ENCODE measurements at regions not wholly inside any gene's neighbourhood (a gene's known extent, or its start where the extent isn't known, plus 50 kb on each side); places are given as distances from the start of the nearest gene placed in this dataset.

DNA sequence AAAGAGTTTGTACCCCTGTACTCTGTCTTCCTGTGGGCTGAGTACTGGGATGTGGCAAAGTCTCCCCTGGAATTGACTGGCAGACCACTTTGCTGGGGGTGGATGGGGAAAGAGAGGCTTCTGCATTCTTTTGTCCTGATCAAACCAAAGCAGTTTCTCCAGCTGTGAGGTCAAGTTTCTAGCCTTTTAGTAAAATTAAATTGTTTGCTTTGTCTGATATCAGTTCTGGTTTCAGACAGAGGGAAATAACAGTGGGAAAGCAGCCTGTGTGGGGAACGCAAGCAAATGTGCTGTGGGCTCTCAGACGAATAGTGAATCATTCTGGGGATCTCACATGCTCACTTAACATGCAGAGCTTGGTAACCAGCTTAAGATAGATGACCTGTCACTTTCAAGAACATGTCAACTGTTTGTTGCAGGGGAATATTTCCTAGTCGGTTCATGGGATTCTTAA, 151.6 kb downstream of the FAT3 start:
- H3K4me1 Mint-ChIP-seq: no peaks in the 10 kb centered on the region
- H3K27ac Mint-ChIP-seq: no peak overlapping the region
- H3K27me3 Mint-ChIP-seq: peaks cover 0 to 3% (median 0%) of the 10 kb centered on the region in 5 donors
- H3K9me3 Mint-ChIP-seq: no peaks in the 10 kb centered on the region
- ATAC-seq (no peak), DNase-seq (no peak)
- POLR2A ChIA-PET: no interaction called here
- H3K4me3 Mint-ChIP-seq: no peak overlapping the region
- no peaks in the 10 kb centered on the region for H3K36me3 Mint-ChIP-seq

DNA sequence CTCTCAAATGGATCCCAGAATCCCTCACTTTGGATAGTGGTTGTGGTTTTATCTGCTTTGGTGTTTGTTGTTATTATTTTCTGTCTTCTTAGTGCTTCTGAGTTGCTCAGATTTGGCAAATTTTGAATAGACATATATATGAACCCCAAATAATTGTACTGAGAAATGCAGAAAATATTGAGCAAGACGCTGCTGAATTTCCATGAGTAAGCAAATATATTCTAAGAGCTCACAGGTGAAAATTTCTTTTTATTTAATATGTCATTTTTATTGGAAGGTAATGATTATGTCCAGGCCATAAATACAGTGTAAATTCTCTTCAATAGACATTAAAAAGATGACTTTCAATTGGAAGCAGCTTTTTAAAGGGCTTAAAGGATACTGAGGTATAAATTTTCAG, 152.1 kb downstream of the FAT3 start:
- ATAC-seq (no peak), DNase-seq (no peak)
- POLR2A ChIA-PET: no interaction called here
- Mint-ChIP-seq H3K36me3 (no peaks in the 10 kb centered on the region), H3K9me3 (no peaks in the 10 kb centered on the region), H3K27ac (no peak overlapping the region), H3K4me1 (no peaks in the 10 kb centered on the region), H3K4me3 (no peak overlapping the region), H3K27me3 (peaks cover 0 to 3% (median 0%) of the 10 kb centered on the region in 5 donors)

GRCh38 chr11:92380882-92381281, 156.3 kb downstream of the FAT3 start:
- POLR2A ChIA-PET: no interaction called here
- Mint-ChIP-seq H3K27ac (no peak overlapping the region), H3K9me3 (no peaks in the 10 kb centered on the region), H3K4me1 (no peaks in the 10 kb centered on the region), H3K27me3 (peaks cover 0 to 3% (median 0%) of the 10 kb centered on the region in 5 donors), H3K36me3 (no peaks in the 10 kb centered on the region), H3K4me3 (no peak overlapping the region)
- DNase-seq: no peak
- ATAC-seq: no peak

DNA sequence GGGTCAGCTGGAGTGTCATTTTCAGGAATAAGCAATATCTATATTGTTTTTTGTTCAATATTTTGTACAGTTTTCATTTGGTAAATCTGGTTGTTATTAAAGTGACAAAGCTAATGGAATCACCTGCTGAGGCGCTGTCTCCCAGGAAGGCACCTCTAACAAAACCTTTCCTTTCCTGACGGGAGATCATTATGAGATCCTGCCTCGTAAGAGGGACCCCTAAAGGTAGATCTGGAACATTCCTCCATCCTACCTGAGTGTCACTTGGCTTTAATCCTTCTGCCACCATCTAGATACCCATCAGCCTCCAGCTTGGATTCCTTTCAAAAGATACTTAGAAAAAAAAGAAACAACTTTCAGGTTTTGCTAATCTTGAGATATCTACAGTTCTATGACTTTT, 157.7 kb downstream of the FAT3 start:
- ATAC-seq: no peak
- Mint-ChIP-seq H3K4me3 (no peak overlapping the region), H3K9me3 (no peaks in the 10 kb centered on the region), H3K36me3 (no peaks in the 10 kb centered on the region), H3K27ac (no peak overlapping the region), H3K4me1 (peaks cover 0 to 3% (median 0%) of the 10 kb centered on the region in 4 donors), H3K27me3 (peaks cover 0 to 6% (median 3%) of the 10 kb centered on the region in 5 donors)
- no peak for DNase-seq
- POLR2A ChIA-PET: no interaction called here

- DNase-seq (no peak), ATAC-seq (no peak)
- POLR2A ChIA-PET: no interaction called here
- Mint-ChIP-seq H3K4me3 (no peak overlapping the region), H3K27ac (no peak overlapping the region), H3K9me3 (no peaks in the 10 kb centered on the region), H3K36me3 (no peaks in the 10 kb centered on the region), H3K4me1 (peaks cover 0 to 3% (median 0%) of the 10 kb centered on the region in 4 donors), H3K27me3 (peaks cover 0 to 6% (median 3%) of the 10 kb centered on the region in 5 donors)
Observed at GRCh38 chr11:92383430-92383829, 158.8 kb downstream of the FAT3 start.

GRCh38 chr11:92384358-92384757, 159.7 kb downstream of the FAT3 start:
- no peaks in the 10 kb centered on the region for H3K9me3 Mint-ChIP-seq
- no peaks in the 10 kb centered on the region for H3K36me3 Mint-ChIP-seq
- DNase-seq: no peak
- no peak for ATAC-seq
- H3K27ac Mint-ChIP-seq: no peak overlapping the region
- H3K4me1 Mint-ChIP-seq: peaks cover 0 to 3% (median 0%) of the 10 kb centered on the region in 4 donors
- no peak overlapping the region for H3K4me3 Mint-ChIP-seq
- POLR2A ChIA-PET: no interaction called here
- H3K27me3 Mint-ChIP-seq: peaks cover 0 to 6% (median 3%) of the 10 kb centered on the region in 5 donors

- Mint-ChIP-seq H3K36me3 (no peaks in the 10 kb centered on the region), H3K4me3 (no peak overlapping the region), H3K4me1 (peaks cover 0 to 3% (median 0%) of the 10 kb centered on the region in 4 donors), H3K9me3 (peaks cover 0 to 2% (median 0%) of the 10 kb centered on the region in 9 donors), H3K27ac (no peak overlapping the region), H3K27me3 (peaks cover 0 to 5% (median 3%) of the 10 kb centered on the region in 5 donors)
- DNase-seq (no peak), ATAC-seq (no peak)
- POLR2A ChIA-PET: no interaction called here
Observed at GRCh38 chr11:92384802-92385201, 160.2 kb downstream of the FAT3 start.

- DNase-seq (no peak), ATAC-seq (no peak)
- POLR2A ChIA-PET: no interaction called here
- peaks cover 0 to 3% (median 0%) of the 10 kb centered on the region in 4 donors for H3K4me1 Mint-ChIP-seq
- H3K27ac Mint-ChIP-seq: no peak overlapping the region
- H3K9me3 Mint-ChIP-seq: peaks cover 0 to 9% (median 0%) of the 10 kb centered on the region in 9 donors
- H3K27me3 Mint-ChIP-seq: peaks cover 0 to 11% (median 3%) of the 10 kb centered on the region in 5 donors
- no peaks in the 10 kb centered on the region for H3K36me3 Mint-ChIP-seq
- no peak overlapping the region for H3K4me3 Mint-ChIP-seq
Observed at GRCh38 chr11:92386577-92386976, 162.0 kb downstream of the FAT3 start.

GRCh38 chr11:92387859-92388258, 163.2 kb downstream of the FAT3 start:
- Mint-ChIP-seq H3K4me1 (peaks cover 0 to 3% (median 0%) of the 10 kb centered on the region in 4 donors), H3K36me3 (no peaks in the 10 kb centered on the region), H3K27ac (no peak overlapping the region), H3K4me3 (no peak overlapping the region), H3K27me3 (peaks cover 0 to 15% (median 3%) of the 10 kb centered on the region in 5 donors), H3K9me3 (peaks cover 0 to 9% (median 0%) of the 10 kb centered on the region in 9 donors)
- POLR2A ChIA-PET: no interaction called here
- ATAC-seq: no peak
- no peak for DNase-seq

DNA sequence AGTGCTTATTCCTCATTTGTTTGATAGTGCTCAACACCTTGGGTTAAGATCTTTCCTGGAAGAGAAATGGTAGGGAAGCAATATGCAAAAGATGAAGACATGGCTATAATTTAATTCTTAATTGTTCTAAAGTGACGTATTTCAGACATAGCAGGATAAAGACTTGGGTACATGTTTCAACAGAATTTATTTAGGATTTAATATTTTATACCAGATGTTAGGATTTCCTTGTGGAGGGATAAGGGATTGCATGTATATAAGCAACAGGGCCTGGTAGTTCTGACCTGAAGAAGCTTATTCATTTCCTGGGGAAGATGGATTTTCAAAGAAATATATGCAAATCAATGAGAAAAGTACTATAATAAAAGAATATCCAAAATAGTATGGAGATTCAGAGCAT, 163.8 kb downstream of the FAT3 start:
- ATAC-seq: no peak
- H3K4me3 Mint-ChIP-seq: no peak overlapping the region
- no peak overlapping the region for H3K27ac Mint-ChIP-seq
- POLR2A ChIA-PET: no interaction called here
- H3K27me3 Mint-ChIP-seq: peaks cover 0 to 16% (median 1%) of the 10 kb centered on the region in 5 donors
- peaks cover 0 to 3% (median 0%) of the 10 kb centered on the region in 4 donors for H3K4me1 Mint-ChIP-seq
- no peaks in the 10 kb centered on the region for H3K36me3 Mint-ChIP-seq
- DNase-seq: no peak
- peaks cover 0 to 9% (median 0%) of the 10 kb centered on the region in 9 donors for H3K9me3 Mint-ChIP-seq

DNA sequence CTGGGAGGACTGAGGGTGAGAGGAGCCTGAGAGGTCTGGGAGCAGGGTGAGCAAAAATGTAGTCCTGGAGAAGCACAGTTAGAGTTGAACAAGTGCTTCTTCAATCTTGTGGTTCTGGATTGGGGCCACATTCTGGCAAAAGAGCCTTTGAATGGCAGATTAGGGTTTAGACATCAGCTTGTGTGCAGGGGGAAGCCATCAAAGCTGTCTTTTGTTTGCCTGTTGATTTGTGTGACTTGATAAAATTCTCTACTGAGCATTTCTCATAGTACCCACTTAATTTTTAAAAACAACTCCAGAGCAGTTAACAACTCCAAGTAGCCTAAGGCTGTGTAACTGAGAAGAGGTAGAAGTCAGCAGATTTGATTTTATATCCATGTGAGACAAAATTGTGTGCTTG, 166.2 kb downstream of the FAT3 start:
- Mint-ChIP-seq H3K9me3 (peaks cover 0 to 9% (median 0%) of the 10 kb centered on the region in 9 donors), H3K4me3 (no peak overlapping the region), H3K4me1 (peaks cover 0 to 3% (median 0%) of the 10 kb centered on the region in 4 donors), H3K36me3 (no peaks in the 10 kb centered on the region), H3K27ac (no peak overlapping the region), H3K27me3 (peaks cover 0 to 16% (median 1%) of the 10 kb centered on the region in 5 donors)
- POLR2A ChIA-PET: no interaction called here
- DNase-seq (no peak), ATAC-seq (no peak)

- POLR2A ChIA-PET: no interaction called here
- Mint-ChIP-seq H3K4me3 (no peak overlapping the region), H3K36me3 (no peaks in the 10 kb centered on the region), H3K27ac (no peak overlapping the region), H3K9me3 (peaks cover 0 to 9% (median 0%) of the 10 kb centered on the region in 9 donors), H3K4me1 (peaks cover 0 to 3% (median 0%) of the 10 kb centered on the region in 4 donors), H3K27me3 (peaks cover 0 to 16% (median 0%) of the 10 kb centered on the region in 5 donors)
- DNase-seq (no peak), ATAC-seq (no peak)
Observed at GRCh38 chr11:92391364-92391763, 166.7 kb downstream of the FAT3 start.

DNA sequence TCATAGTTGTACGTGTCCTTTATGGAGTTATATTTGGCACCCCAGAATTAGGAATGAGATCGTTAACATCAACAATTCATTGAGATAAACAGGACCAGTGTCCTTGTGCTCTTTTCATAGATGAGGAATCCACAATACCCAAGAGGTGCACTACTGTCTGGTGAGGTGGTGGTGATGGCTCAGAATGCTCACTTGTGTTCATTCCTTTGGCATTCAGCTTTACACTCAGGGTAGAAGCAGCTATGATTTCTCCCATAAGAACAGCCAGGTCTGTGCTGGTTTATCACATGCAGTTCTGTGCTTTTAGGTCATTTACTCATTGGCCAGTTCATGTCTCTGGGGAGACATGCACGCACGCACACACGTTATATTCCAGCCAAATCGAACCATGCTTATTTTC, 167.2 kb downstream of the FAT3 start:
- peaks cover 0 to 16% (median 0%) of the 10 kb centered on the region in 5 donors for H3K27me3 Mint-ChIP-seq
- POLR2A ChIA-PET: no interaction called here
- H3K9me3 Mint-ChIP-seq: peaks cover 0 to 9% (median 0%) of the 10 kb centered on the region in 9 donors
- H3K4me3 Mint-ChIP-seq: no peak overlapping the region
- DNase-seq (no peak), ATAC-seq (no peak)
- no peaks in the 10 kb centered on the region for H3K36me3 Mint-ChIP-seq
- no peak overlapping the region for H3K27ac Mint-ChIP-seq
- peaks cover 0 to 3% (median 0%) of the 10 kb centered on the region in 4 donors for H3K4me1 Mint-ChIP-seq

- no peak for DNase-seq
- POLR2A ChIA-PET: no interaction called here
- no peaks in the 10 kb centered on the region for H3K36me3 Mint-ChIP-seq
- peaks cover 0 to 9% (median 0%) of the 10 kb centered on the region in 9 donors for H3K9me3 Mint-ChIP-seq
- no peaks in the 10 kb centered on the region for H3K4me1 Mint-ChIP-seq
- H3K4me3 Mint-ChIP-seq: no peak overlapping the region
- peaks cover 0 to 18% (median 1%) of the 10 kb centered on the region in 5 donors for H3K27me3 Mint-ChIP-seq
- ATAC-seq: no peak
- no peak overlapping the region for H3K27ac Mint-ChIP-seq
Observed at GRCh38 chr11:92393218-92393617, 168.6 kb downstream of the FAT3 start.
